OCI-LY7 (cell line): ENCODE measurements at regions not wholly inside any gene's neighbourhood (a gene's known extent, or its start where the extent isn't known, plus 50 kb on each side); places are given as distances from the start of the nearest gene placed in this dataset.
A peak's percentile ranks its signal among the peaks of the same experiment; 100 is the strongest.

Experiments used
- BruUV-seq: library from RNA; stranded (reverse); fragments of 400-500 nt; replicated peaks from 2 replicates; lab custom pipeline; 2021; lab: Mats Ljungman, UMichigan
- CTCF ChIA-PET: fragments of 300-600 bp; sonication (Branson Sonifier 250); formaldehyde crosslinking; loops from one replicate; lab custom pipeline; 2022; ENCODE audit warnings: antibody characterized with exemption; ENCODE audit not compliant: unreplicated experiment; lab: Charles Lee
- POLR2A ChIA-PET: fragments of 300-600 bp; sonication (Branson Sonifier 250); formaldehyde crosslinking; loops from one replicate; lab custom pipeline; 2022; ENCODE audit warnings: antibody characterized with exemption; lab: Charles Lee
- DNase-seq: peaks from one replicate; pipeline ENCODE4 v3.0.0-alpha.2; 2015; ENCODE audit warnings: low spot score
- H2AFZ ChIP-seq: fragments of 200-600 bp; sonication (generic), shearing (Covaris generic); 2 replicates; pipeline ENCODE4 v1.6.1; 2014; ENCODE audit warnings: mild to moderate bottlenecking, antibody characterized with exemption, low read length, moderate library complexity
- H3K27ac ChIP-seq: fragments of 200-600 bp; sonication (generic); 2 replicates; pipeline ENCODE4 v1.5.1; 2014; ENCODE audit warnings: mixed run types, low read depth, mild to moderate bottlenecking, moderate library complexity, low read length, inconsistent platforms; ENCODE audit not compliant: poor library complexity, severe bottlenecking
- H3K36me3 ChIP-seq: fragments of 200-600 bp; sonication (generic); 2 replicates; pipeline ENCODE4 v1.6.1; 2014; ENCODE audit warnings: mild to moderate bottlenecking, antibody characterized with exemption, low read length, moderate library complexity, mixed read lengths; ENCODE audit not compliant: insufficient read depth
- H3K4me1 ChIP-seq: fragments of 200-600 bp; sonication (generic); 2 replicates; pipeline ENCODE4 v1.5.1; 2014; ENCODE audit warnings: mild to moderate bottlenecking, low read length; ENCODE audit not compliant: insufficient read depth, poor library complexity, severe bottlenecking
- H3K4me2 ChIP-seq: fragments of 200-600 bp; sonication (generic); 2 replicates; pipeline ENCODE4 v1.6.1; 2014; ENCODE audit warnings: mild to moderate bottlenecking, low read length
- H3K4me3 ChIP-seq: fragments of 200-600 bp; sonication (generic); 2 replicates; pipeline ENCODE4 v1.5.1; 2014; ENCODE audit warnings: mild to moderate bottlenecking, low read depth, low read length; ENCODE audit not compliant: poor library complexity, severe bottlenecking
- H3K79me2 ChIP-seq: fragments of 200-600 bp; sonication (generic); 2 replicates; pipeline ENCODE4 v1.6.1; 2016; ENCODE audit warnings: low read depth, mild to moderate bottlenecking, low read length, moderate library complexity, mixed read lengths; ENCODE audit not compliant: insufficient read depth
- H3K9me2 ChIP-seq: fragments of 200-600 bp; sonication (generic); 2 replicates; pipeline ENCODE4 v1.6.1; 2016; ENCODE audit warnings: mild to moderate bottlenecking, low read length, mixed read lengths; ENCODE audit not compliant: insufficient read depth
- H3K9me3 ChIP-seq: fragments of 200-600 bp; sonication (generic); 2 replicates; pipeline ENCODE4 v1.6.1; 2014; ENCODE audit warnings: mild to moderate bottlenecking, mixed run types, low read length, mixed read lengths
- H4K20me1 ChIP-seq: fragments of 200-600 bp; sonication (generic); 2 replicates; pipeline ENCODE4 v1.6.1; 2014; ENCODE audit warnings: mild to moderate bottlenecking, antibody characterized with exemption, low read length, moderate library complexity, mixed read lengths; ENCODE audit not compliant: insufficient read depth
- EZH2phosphoT487 ChIP-seq: fragments of 200-600 bp; sonication (generic); IDR thresholded peaks from 2 replicates; pipeline ENCODE4 v1.6.1; 2018; ENCODE audit warnings: low read depth, borderline replicate concordance, mild to moderate bottlenecking, mixed run types, antibody characterized with exemption, low read length, moderate library complexity, mixed read lengths
- intact Hi-C: fragments of 100-400 bp; cut with micrococcal nuclease; formaldehyde crosslinking; loops from one replicate; pipeline ENCODE4 v1.10.0; 2022; ENCODE audit not compliant: unreplicated experiment
- TF ChIP-seq, protein P1 (sequence below): fragments of 200-600 bp; sonication (generic); conservative IDR thresholded peaks from 2 replicates; pipeline ENCODE4 v1.5.1; 2014; ENCODE audit warnings: mild to moderate bottlenecking, antibody characterized with exemption, low read length, moderate library complexity, mixed read lengths

- Histone ChIP-seq H3K27ac (no peak overlapping the region), H3K79me2 (no peaks in the 10 kb centered on the region), H3K4me1 (no peaks in the 10 kb centered on the region), H3K36me3 (no peaks in the 10 kb centered on the region), H3K4me3 (no peak overlapping the region), H3K4me2 (no peak overlapping the region), H4K20me1 (no peaks in the 10 kb centered on the region), H3K9me3 (no peaks in the 10 kb centered on the region), H3K9me2 (no peaks in the 10 kb centered on the region), H2AFZ (no peak overlapping the region)
- DNase-seq, result no peak
- CTCF ChIA-PET, result no interaction called here
- no TSS peak for BruUV-seq
- POLR2A ChIA-PET, result no interaction called here
- TF ChIP-seq, protein P1, sequence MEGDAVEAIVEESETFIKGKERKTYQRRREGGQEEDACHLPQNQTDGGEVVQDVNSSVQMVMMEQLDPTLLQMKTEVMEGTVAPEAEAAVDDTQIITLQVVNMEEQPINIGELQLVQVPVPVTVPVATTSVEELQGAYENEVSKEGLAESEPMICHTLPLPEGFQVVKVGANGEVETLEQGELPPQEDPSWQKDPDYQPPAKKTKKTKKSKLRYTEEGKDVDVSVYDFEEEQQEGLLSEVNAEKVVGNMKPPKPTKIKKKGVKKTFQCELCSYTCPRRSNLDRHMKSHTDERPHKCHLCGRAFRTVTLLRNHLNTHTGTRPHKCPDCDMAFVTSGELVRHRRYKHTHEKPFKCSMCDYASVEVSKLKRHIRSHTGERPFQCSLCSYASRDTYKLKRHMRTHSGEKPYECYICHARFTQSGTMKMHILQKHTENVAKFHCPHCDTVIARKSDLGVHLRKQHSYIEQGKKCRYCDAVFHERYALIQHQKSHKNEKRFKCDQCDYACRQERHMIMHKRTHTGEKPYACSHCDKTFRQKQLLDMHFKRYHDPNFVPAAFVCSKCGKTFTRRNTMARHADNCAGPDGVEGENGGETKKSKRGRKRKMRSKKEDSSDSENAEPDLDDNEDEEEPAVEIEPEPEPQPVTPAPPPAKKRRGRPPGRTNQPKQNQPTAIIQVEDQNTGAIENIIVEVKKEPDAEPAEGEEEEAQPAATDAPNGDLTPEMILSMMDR, result peak; percentile 38; the same call in 1 of the 2 replicates
- TF ChIP-seq EZH2phosphoT487, result no peak
- intact Hi-C loops, result no loop called here
These were observed 70.0 kb downstream of the PDCL3 start for GRCh38 chr2:100632759-100633158.

DNA sequence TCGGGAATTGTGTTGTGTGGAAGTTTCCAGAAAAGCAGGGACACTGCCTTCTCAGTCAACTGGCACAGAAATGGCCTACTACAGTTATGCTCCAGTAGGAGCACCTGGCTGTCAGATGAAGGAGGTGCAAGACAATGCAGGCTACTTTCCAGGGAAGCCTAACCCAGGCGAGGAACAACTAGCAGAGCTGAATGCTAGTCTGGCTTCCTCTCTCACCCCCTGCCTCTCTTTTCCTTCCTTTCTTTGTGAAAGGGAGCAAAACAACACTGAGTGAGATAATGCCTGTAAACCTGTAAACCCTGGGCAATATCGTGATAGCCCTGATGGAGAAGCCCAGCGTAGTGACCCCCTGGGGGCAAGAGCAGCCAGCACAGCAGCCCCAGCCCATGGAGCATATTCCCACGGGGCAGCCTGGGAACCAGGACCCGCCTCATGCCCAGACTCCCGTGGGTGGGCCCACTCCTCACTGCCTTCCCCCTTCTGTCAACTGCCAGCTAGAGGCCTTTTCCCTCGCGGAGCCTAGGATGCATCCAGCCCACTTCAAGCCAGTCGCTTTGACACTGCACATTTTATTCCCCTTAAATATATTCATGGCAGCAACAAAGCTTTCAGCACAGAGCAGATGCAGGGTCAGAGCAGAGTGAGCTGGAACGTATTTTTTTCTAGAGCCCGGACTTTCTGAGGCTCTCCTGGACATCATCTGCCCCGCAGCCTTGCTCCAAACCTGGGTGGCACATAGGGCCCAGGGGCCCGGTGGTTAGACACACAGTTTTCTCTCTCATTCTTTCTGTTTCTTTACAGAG is 77.0 kb downstream of the PDCL3 start:
- TF ChIP-seq, protein P1, result no peak
- TF ChIP-seq EZH2phosphoT487, result no peak
- Histone ChIP-seq H4K20me1 (no peaks in the 10 kb centered on the region), H3K9me2 (no peaks in the 10 kb centered on the region), H3K36me3 (no peaks in the 10 kb centered on the region), H3K4me3 (no peak overlapping the region), H3K79me2 (no peaks in the 10 kb centered on the region), H2AFZ (no peak overlapping the region), H3K4me1 (no peaks in the 10 kb centered on the region), H3K27ac (no peak overlapping the region), H3K4me2 (no peak overlapping the region), H3K9me3 (no peaks in the 10 kb centered on the region)
- ChIA-PET CTCF (no interaction called here), POLR2A (no interaction called here)
- DNase-seq, result no peak
- no TSS peak for BruUV-seq
- intact Hi-C loops, result no loop called here

DNA sequence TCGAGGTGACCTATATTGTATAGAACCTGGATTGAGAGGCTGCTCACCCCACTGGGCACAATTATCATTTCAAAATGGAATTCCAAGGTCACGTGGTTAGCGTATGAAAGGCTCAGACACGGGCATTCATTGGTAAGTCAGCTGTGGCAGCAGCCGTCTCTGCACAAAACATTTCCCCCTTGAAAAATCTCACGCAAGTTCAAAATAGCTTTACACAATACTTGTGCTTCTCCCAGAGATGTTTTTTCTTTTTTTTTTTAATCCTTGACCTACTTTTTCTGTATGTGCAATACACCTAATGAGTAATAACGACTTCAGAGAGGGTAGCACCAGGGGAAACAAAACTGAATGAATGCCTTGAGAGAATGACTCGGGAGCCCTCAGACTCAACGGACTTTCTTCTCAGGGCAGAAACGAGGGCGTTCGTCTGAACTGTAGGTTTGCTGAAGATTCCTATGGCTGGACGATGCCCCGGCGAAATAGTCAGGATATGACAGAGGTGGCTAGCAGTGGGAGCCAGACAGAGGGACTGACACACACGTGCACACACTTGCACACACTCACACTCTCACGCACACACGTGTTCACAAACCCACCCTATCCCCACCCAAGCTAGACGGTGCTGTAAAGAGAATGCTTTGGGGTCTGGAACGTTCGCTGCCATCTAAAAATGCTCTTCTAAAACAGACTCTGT is 77.8 kb downstream of the PDCL3 start:
- DNase-seq, result no peak
- ChIA-PET POLR2A (no interaction called here), CTCF (no interaction called here)
- Histone ChIP-seq H3K4me2 (no peak overlapping the region), H4K20me1 (no peaks in the 10 kb centered on the region), H3K36me3 (no peaks in the 10 kb centered on the region), H3K9me3 (no peaks in the 10 kb centered on the region), H3K79me2 (no peaks in the 10 kb centered on the region), H2AFZ (no peak overlapping the region), H3K4me1 (no peaks in the 10 kb centered on the region), H3K9me2 (no peaks in the 10 kb centered on the region), H3K4me3 (no peak overlapping the region), H3K27ac (no peak overlapping the region)
- intact Hi-C loops, result no loop called here
- BruUV-seq, result no TSS peak
- TF ChIP-seq, protein P1, result no peak
- TF ChIP-seq EZH2phosphoT487, result no peak
